ENCODE measurements at regions not wholly inside any gene's neighbourhood (a gene's known extent, or its start where the extent isn't known, plus 50 kb on each side); places are given as distances from the start of the nearest gene placed in this dataset.

DNA sequence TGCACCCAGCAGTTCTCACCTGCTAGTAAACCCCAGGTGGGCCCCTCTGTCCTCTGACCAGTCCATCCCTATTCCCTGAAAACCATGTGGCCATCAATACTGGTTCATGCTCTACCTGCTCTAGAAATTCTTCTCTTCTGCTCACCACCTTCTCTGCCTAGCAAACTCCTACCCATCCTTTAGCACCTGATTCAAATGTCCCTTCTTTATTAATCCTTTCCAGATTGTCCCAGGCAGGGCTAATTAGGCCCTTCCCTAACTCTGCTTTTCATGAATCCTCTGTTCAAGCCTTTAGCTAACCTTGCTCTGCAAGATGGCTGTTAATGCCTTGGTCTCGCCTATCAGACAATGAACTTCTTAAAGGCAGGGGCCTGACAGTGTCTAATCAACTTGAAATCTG, 62.1 kb upstream of the TRABD2B start:
- WGBS: 89% methylated on average over 1 of the region's 1 CpG
- DNase-seq (ENCODE audit: low read depth in 6 of 9, low spot score in 9 of 9): no peak
- no peaks in the 10 kb centered on the region for H3K27me3 ChIP-seq (ENCODE audit: control insufficient read depth in 2 of 2, insufficient read depth in 1 of 2, low read length in 1 of 2)
- no peak overlapping the region for H3K4me3 ChIP-seq (ENCODE audit: low read length in 2 of 2)
- no peaks in the 10 kb centered on the region for H3K36me3 ChIP-seq (ENCODE audit: control insufficient read depth in 2 of 2, insufficient read depth in 2 of 2, low read length in 1 of 2)
- H3K27ac ChIP-seq (ENCODE audit: low read depth in 1 of 2, low read length in 1 of 2): no peak overlapping the region
- H3K9me3 ChIP-seq (ENCODE audit: control insufficient read depth in 2 of 2, insufficient read depth in 1 of 2, low read length in 1 of 2): no peaks in the 10 kb centered on the region
- no peaks in the 10 kb centered on the region for H3K4me1 ChIP-seq (ENCODE audit: control insufficient read depth in 2 of 2, insufficient read depth in 2 of 2, low read length in 2 of 2)

DNA sequence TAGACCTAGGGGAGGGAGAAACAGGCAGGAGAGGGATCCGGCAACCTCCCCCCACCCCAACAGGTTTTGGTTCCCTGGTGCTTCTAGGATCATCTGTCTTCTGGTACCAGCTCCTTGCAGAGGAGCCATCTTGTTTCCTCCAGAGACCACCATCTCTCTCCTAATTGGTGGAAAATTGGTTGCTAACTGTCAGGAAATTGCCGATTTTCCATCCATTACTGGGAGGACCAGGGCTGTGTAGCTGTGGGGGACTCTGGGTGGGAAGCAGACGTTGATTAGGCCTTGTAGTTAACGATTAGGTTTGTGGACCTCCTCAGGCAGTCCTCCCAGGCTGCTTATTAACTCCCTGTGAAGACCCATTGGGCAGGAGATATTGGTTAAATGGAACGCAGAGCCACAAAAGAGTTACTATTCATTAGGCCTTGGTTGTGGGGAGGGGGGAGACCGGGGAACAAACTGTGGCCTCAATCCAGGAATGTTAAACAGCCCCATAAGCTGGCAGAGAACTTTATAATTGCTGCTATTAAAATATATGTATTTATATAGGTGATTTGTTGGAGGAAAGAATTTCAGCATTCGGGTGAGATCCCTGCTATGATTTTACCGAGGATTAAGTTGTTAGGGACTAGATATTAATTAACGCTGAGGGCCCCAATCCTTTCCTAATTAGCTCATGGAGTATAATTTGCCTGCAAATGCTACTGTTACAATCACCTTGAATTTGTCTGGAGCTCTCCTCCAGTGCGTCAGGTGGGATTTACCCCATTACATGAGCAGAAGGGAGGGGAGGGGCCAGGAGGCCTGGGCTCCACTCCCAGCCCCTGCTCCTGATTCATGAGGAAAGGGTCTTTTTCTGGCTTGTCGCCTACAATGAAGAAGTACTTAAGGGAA, 61.2 kb upstream of the TRABD2B start:
- Histone ChIP-seq H3K9me3 (ENCODE audit: control insufficient read depth in 2 of 2, insufficient read depth in 1 of 2, low read length in 1 of 2) (no peaks in the 10 kb centered on the region), H3K4me1 (ENCODE audit: control insufficient read depth in 2 of 2, insufficient read depth in 2 of 2, low read length in 2 of 2) (no peaks in the 10 kb centered on the region), H3K36me3 (ENCODE audit: control insufficient read depth in 2 of 2, insufficient read depth in 2 of 2, low read length in 1 of 2) (no peaks in the 10 kb centered on the region), H3K4me3 (ENCODE audit: low read length in 2 of 2) (no peak overlapping the region), H3K27ac (ENCODE audit: low read depth in 1 of 2, low read length in 1 of 2) (no peak overlapping the region), H3K27me3 (ENCODE audit: control insufficient read depth in 2 of 2, insufficient read depth in 1 of 2, low read length in 1 of 2) (no peaks in the 10 kb centered on the region)
- DNase-seq (ENCODE audit: low read depth in 6 of 9, low spot score in 9 of 9): no peak
- 93% methylated on average over 11 of the region's 11 CpGs for WGBS

DNA sequence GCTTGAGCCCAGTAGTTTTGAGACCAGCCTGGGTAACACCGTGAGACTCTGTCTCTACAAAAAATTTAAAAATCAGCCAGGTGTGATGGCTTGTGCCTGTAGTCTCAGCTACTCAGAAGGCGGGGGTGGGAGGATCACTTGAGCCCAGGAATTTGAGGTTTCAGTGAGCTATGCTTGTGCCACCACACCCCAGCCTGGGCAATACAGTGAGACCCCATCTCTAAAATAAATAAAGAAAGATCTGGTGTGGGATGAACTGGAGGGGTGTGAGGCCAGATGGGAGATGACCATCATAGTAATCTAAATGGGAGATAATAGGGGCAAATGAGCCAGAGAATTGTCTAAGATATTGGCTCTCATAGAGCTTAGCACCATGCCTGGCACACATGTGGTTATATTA, 60.1 kb upstream of the TRABD2B start:
- Histone ChIP-seq H3K36me3 (ENCODE audit: control insufficient read depth in 2 of 2, insufficient read depth in 2 of 2, low read length in 1 of 2) (no peaks in the 10 kb centered on the region), H3K4me1 (ENCODE audit: control insufficient read depth in 2 of 2, insufficient read depth in 2 of 2, low read length in 2 of 2) (no peaks in the 10 kb centered on the region), H3K9me3 (ENCODE audit: control insufficient read depth in 2 of 2, insufficient read depth in 1 of 2, low read length in 1 of 2) (no peaks in the 10 kb centered on the region), H3K27me3 (ENCODE audit: control insufficient read depth in 2 of 2, insufficient read depth in 1 of 2, low read length in 1 of 2) (no peaks in the 10 kb centered on the region), H3K4me3 (ENCODE audit: low read length in 2 of 2) (no peak overlapping the region), H3K27ac (ENCODE audit: low read depth in 1 of 2, low read length in 1 of 2) (no peak overlapping the region)
- no peak for DNase-seq (ENCODE audit: low read depth in 6 of 9, low spot score in 9 of 9)
- WGBS: 92% methylated on average over 2 of the region's 2 CpGs

DNA sequence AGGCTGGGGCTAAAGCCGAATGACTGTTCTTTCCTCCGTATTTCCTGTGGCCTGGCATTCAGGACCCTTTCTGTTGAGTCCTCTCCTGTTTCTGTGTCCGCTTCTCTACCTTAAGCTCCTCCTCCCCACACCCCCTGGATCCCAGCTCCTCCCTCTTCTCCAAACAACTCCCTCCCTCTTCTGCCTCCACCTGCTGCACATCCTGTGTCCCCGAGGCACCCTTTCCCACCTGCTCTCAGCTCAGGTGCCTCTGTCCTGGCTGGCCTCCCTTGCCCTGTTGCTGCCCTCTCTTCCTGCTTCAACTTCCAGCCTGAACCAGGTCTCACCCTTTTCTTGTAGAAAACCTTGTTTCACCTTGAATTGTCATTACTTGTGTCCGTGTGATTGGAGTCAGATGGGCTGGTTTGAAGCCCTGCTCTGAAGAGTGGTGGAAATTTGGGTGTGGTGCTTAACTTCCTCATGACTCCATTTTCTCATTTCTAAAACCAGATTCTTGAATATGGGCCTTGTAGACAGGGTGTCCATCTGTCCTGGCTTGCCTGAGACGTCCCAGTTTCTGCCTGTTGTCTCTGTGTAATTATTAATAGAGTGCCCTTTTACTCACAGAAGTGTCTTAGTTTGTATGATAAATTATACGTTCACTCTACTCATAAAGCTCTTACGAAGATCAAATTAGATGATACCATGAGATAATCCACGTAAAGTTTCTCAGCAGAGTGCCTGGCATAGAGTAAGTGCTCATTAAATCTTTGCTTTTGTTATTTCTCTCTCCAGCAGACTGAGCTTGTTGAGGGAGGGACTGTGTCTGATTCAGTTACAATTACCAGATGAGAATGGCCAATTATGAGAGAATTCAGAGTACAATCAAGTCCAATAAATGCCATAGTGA, 58.9 kb upstream of the TRABD2B start:
- 78% methylated on average over 9 of the region's 9 CpGs for WGBS
- Histone ChIP-seq H3K9me3 (ENCODE audit: control insufficient read depth in 2 of 2, insufficient read depth in 1 of 2, low read length in 1 of 2) (no peaks in the 10 kb centered on the region), H3K36me3 (ENCODE audit: control insufficient read depth in 2 of 2, insufficient read depth in 2 of 2, low read length in 1 of 2) (no peaks in the 10 kb centered on the region)

DNA sequence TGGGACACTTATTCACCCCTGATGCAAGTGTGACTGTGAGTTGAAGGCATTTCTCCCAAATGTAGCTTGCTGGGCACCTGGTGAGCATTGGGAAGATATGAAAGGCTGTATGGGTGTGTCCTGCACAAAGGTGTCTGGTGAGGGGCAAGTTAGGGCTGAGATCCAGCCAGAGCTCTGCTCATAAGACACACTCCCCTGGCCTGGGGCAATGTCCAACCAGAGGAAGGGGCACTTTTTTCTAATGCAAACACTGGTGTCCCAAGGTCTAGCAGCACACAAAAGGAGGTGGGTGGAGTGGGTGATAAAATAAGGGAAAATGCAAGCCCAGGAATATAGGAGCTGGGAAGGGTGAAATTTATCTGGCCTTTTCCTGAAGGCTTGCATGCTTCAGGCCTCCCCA, 57.0 kb upstream of the TRABD2B start:
- Histone ChIP-seq H3K4me1 (ENCODE audit: control insufficient read depth in 2 of 2, insufficient read depth in 2 of 2, low read length in 2 of 2) (no peaks in the 10 kb centered on the region), H3K4me3 (ENCODE audit: low read length in 2 of 2) (no peak overlapping the region), H3K9me3 (ENCODE audit: control insufficient read depth in 2 of 2, insufficient read depth in 1 of 2, low read length in 1 of 2) (no peaks in the 10 kb centered on the region), H3K27ac (ENCODE audit: low read depth in 1 of 2, low read length in 1 of 2) (no peak overlapping the region), H3K27me3 (ENCODE audit: control insufficient read depth in 2 of 2, insufficient read depth in 1 of 2, low read length in 1 of 2) (no peaks in the 10 kb centered on the region), H3K36me3 (ENCODE audit: control insufficient read depth in 2 of 2, insufficient read depth in 2 of 2, low read length in 1 of 2) (no peaks in the 10 kb centered on the region)
- no peak for DNase-seq (ENCODE audit: low read depth in 6 of 9, low spot score in 9 of 9)

More for the DNA sequence above, 58.9 kb upstream of the TRABD2B start:
- H3K27ac ChIP-seq (ENCODE audit: low read depth in 1 of 2, low read length in 1 of 2): no peak overlapping the region
- H3K4me3 ChIP-seq (ENCODE audit: low read length in 2 of 2): no peak overlapping the region
- DNase-seq (ENCODE audit: low read depth in 6 of 9, low spot score in 9 of 9): no peak
- no peaks in the 10 kb centered on the region for H3K4me1 ChIP-seq (ENCODE audit: control insufficient read depth in 2 of 2, insufficient read depth in 2 of 2, low read length in 2 of 2)
- no peaks in the 10 kb centered on the region for H3K27me3 ChIP-seq (ENCODE audit: control insufficient read depth in 2 of 2, insufficient read depth in 1 of 2, low read length in 1 of 2)

DNA sequence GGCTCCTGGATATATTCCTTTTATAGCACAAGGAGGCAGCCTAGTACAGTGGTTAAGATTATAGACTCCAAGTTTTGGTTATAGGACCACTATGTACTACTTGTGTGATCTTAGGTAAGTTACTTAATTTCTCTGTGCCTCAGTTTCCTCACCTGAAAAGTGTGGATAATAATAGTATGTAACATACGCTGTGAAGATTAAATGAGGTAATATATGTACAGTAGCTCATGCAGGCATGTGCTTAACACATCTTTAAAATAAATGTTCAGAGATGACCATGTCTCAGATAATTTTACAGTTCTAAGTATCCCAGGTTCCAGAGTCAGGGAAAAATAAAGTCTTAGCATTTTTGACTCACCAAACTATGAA, 55.7 kb upstream of the TRABD2B start:
- DNase-seq (ENCODE audit: low read depth in 6 of 9, low spot score in 9 of 9): no peak

DNA sequence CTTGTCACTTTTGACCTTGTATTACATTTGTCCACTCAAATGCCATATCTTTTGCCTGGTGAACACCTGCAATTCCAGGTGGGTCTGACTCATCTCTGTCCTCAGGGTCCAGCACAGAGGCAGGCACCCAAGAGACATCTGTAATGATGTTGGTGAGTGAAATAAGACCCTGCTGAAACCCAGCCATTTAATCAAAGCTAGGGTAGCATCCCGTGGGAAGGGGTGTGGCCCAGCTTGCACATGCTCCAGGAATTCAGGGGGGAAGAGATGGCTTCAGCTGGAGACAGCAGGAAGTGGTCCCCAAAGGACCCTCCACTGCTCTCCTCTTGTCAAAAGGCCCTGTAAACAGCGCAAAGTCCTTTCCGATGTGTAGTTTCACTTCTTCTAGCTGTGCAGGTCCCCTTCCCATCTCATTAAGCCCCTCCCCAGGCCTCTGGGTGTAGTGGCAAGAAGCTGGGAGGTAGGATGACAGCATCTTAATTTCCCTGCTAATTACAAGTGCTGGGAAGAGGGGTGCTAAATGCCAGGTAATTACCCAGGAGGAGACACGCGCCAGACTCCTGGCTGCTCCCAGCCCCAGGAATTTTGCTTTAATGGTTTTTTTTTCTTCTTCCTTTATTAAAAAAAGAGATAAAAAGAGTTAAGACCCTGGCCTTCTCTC, 54.4 kb upstream of the TRABD2B start:
- no peak overlapping the region for H3K4me3 ChIP-seq (ENCODE audit: low read length in 2 of 2)
- no peak for DNase-seq (ENCODE audit: low read depth in 6 of 9, low spot score in 9 of 9)
- 89% methylated on average over 5 of the region's 5 CpGs for WGBS
- H3K4me1 ChIP-seq (ENCODE audit: control insufficient read depth in 2 of 2, insufficient read depth in 2 of 2, low read length in 2 of 2): no peaks in the 10 kb centered on the region
- H3K36me3 ChIP-seq (ENCODE audit: control insufficient read depth in 2 of 2, insufficient read depth in 2 of 2, low read length in 1 of 2): no peaks in the 10 kb centered on the region
- no peaks in the 10 kb centered on the region for H3K27me3 ChIP-seq (ENCODE audit: control insufficient read depth in 2 of 2, insufficient read depth in 1 of 2, low read length in 1 of 2)
- no peak overlapping the region for H3K27ac ChIP-seq (ENCODE audit: low read depth in 1 of 2, low read length in 1 of 2)
- no peaks in the 10 kb centered on the region for H3K9me3 ChIP-seq (ENCODE audit: control insufficient read depth in 2 of 2, insufficient read depth in 1 of 2, low read length in 1 of 2)

More for the DNA sequence above, 55.7 kb upstream of the TRABD2B start:
- Histone ChIP-seq H3K36me3 (ENCODE audit: control insufficient read depth in 2 of 2, insufficient read depth in 2 of 2, low read length in 1 of 2) (no peaks in the 10 kb centered on the region), H3K4me1 (ENCODE audit: control insufficient read depth in 2 of 2, insufficient read depth in 2 of 2, low read length in 2 of 2) (no peaks in the 10 kb centered on the region), H3K27me3 (ENCODE audit: control insufficient read depth in 2 of 2, insufficient read depth in 1 of 2, low read length in 1 of 2) (no peaks in the 10 kb centered on the region), H3K4me3 (ENCODE audit: low read length in 2 of 2) (no peak overlapping the region), H3K9me3 (ENCODE audit: control insufficient read depth in 2 of 2, insufficient read depth in 1 of 2, low read length in 1 of 2) (no peaks in the 10 kb centered on the region), H3K27ac (ENCODE audit: low read depth in 1 of 2, low read length in 1 of 2) (no peak overlapping the region)
- 73% methylated on average over 1 of the region's 1 CpG for WGBS

DNA sequence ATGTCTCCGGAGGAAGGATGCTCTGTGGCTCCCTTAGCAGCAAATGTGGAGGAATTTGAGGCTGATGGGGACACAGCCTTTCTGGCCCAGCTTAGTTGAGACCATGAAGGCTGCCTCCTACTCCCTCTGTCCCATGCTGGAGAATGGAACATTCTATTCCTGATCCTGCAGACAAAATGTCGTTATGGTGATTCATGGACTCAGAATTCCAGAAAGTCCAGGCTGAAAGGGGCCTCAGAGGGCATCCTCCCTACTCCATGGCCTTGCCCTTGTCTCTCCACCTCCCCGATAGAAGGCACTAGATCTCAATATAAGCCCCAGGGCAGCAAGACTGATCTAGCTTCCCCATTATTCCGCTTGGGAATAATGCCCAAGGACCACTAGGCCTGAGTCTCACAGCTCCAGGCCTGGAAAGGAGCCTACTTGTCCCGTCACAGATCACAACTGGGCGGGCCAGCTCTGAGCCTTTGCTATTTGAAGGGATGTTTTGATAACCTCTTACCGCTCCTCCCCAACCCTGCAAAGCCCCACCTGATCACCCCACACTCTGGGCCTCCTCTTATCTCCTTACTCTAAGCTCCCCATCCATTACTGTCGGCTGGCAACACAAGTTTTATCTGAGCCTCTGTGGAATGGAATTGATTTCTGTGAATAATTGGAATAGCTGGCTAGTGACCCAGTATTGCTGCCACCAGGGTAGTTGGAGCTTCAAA, 52.8 kb upstream of the TRABD2B start:
- 94% methylated on average over 8 of the region's 8 CpGs for WGBS
- H3K9me3 ChIP-seq (ENCODE audit: control insufficient read depth in 2 of 2, insufficient read depth in 1 of 2, low read length in 1 of 2): no peaks in the 10 kb centered on the region
- H3K36me3 ChIP-seq (ENCODE audit: control insufficient read depth in 2 of 2, insufficient read depth in 2 of 2, low read length in 1 of 2): no peaks in the 10 kb centered on the region
- no peak overlapping the region for H3K4me3 ChIP-seq (ENCODE audit: low read length in 2 of 2)
- no peaks in the 10 kb centered on the region for H3K27me3 ChIP-seq (ENCODE audit: control insufficient read depth in 2 of 2, insufficient read depth in 1 of 2, low read length in 1 of 2)
- no peak overlapping the region for H3K27ac ChIP-seq (ENCODE audit: low read depth in 1 of 2, low read length in 1 of 2)
- H3K4me1 ChIP-seq (ENCODE audit: control insufficient read depth in 2 of 2, insufficient read depth in 2 of 2, low read length in 2 of 2): no peaks in the 10 kb centered on the region
- DNase-seq (ENCODE audit: low read depth in 6 of 9, low spot score in 9 of 9): no peak
